ENCODE measurements at regions not wholly inside any gene's neighbourhood (a gene's known extent, or its start where the extent isn't known, plus 50 kb on each side); places are given as distances from the start of the nearest gene placed in this dataset.

- H3K9ac ChIP-seq (ENCODE audit: low read length): no peak overlapping the region
Observed at GRCh38 chr13:64538711-64539110, 2691.4 kb downstream of the PCDH9 start.

GRCh38 chr13:64534302-64534701, 2695.8 kb downstream of the PCDH9 start:
- Histone ChIP-seq H3K79me2 (ENCODE audit: low read length) (no peaks in the 10 kb centered on the region), H3K9me2 (replicated peaks; ENCODE audit: insufficient read depth, low read length) (no peaks in the 10 kb centered on the region), H3K4me1 (ENCODE audit: low read length) (no peaks in the 10 kb centered on the region), H2AFZ (ENCODE audit: low read length) (no peak overlapping the region), H3K4me3 (ENCODE audit: low read length) (no peak overlapping the region), H3K36me3 (replicated peaks; ENCODE audit: insufficient read depth, low read length) (no peaks in the 10 kb centered on the region), H3K4me2 (ENCODE audit: low read depth, low read length) (no peak overlapping the region), H3K27ac (ENCODE audit: low read length) (no peak overlapping the region), H3K9me3 (replicated peaks; ENCODE audit: insufficient read depth, low read length) (no peaks in the 10 kb centered on the region), H3K9ac (ENCODE audit: low read length) (no peak overlapping the region), H3K27me3 (replicated peaks; ENCODE audit: insufficient read depth, low read length) (no peaks in the 10 kb centered on the region), H4K20me1 (ENCODE audit: insufficient read depth, low read length) (no peaks in the 10 kb centered on the region), H3F3A (ENCODE audit: insufficient read depth, low read length) (no peaks in the 10 kb centered on the region)
- DNase-seq: no peak
- no peak for TF ChIP-seq EZH2 (optimal IDR thresholded peaks at IDR 0.05; ENCODE audit: low read depth, low read length)
- no peak for TF ChIP-seq CTCF (IDR thresholded peaks at IDR 0.05; ENCODE audit: low read length)
- no peak for TF ChIP-seq EZH2phosphoT487 (IDR thresholded peaks at IDR 0.05; ENCODE audit: low read length)

More at GRCh38 chr13:64538711-64539110, 2691.4 kb downstream of the PCDH9 start:
- Histone ChIP-seq H3K4me3 (ENCODE audit: low read length) (no peak overlapping the region), H3K27ac (ENCODE audit: low read length) (no peak overlapping the region), H3K4me2 (ENCODE audit: low read depth, low read length) (no peak overlapping the region), H3K4me1 (ENCODE audit: low read length) (no peaks in the 10 kb centered on the region), H4K20me1 (ENCODE audit: insufficient read depth, low read length) (no peaks in the 10 kb centered on the region), H3K36me3 (replicated peaks; ENCODE audit: insufficient read depth, low read length) (no peaks in the 10 kb centered on the region), H3F3A (ENCODE audit: insufficient read depth, low read length) (no peaks in the 10 kb centered on the region), H3K79me2 (ENCODE audit: low read length) (no peaks in the 10 kb centered on the region), H3K27me3 (replicated peaks; ENCODE audit: insufficient read depth, low read length) (no peaks in the 10 kb centered on the region), H3K9me2 (replicated peaks; ENCODE audit: insufficient read depth, low read length) (no peaks in the 10 kb centered on the region), H2AFZ (ENCODE audit: low read length) (no peak overlapping the region), H3K9me3 (replicated peaks; ENCODE audit: insufficient read depth, low read length) (no peaks in the 10 kb centered on the region)
- no peak for TF ChIP-seq EZH2phosphoT487 (IDR thresholded peaks at IDR 0.05; ENCODE audit: low read length)
- TF ChIP-seq EZH2 (optimal IDR thresholded peaks at IDR 0.05; ENCODE audit: low read depth, low read length): no peak
- no peak for TF ChIP-seq CTCF (IDR thresholded peaks at IDR 0.05; ENCODE audit: low read length)
- DNase-seq: no peak

GRCh38 chr13:64531400-64531799, 2698.7 kb downstream of the PCDH9 start:
- no peak overlapping the region for H3K4me2 ChIP-seq (ENCODE audit: low read depth, low read length)
- no peaks in the 10 kb centered on the region for H3F3A ChIP-seq (ENCODE audit: insufficient read depth, low read length)
- no peaks in the 10 kb centered on the region for H3K36me3 ChIP-seq (replicated peaks; ENCODE audit: insufficient read depth, low read length)
- H3K4me1 ChIP-seq (ENCODE audit: low read length): no peaks in the 10 kb centered on the region
- H3K9ac ChIP-seq (ENCODE audit: low read length): no peak overlapping the region
- no peak for TF ChIP-seq CTCF (IDR thresholded peaks at IDR 0.05; ENCODE audit: low read length)
- H3K9me2 ChIP-seq (replicated peaks; ENCODE audit: insufficient read depth, low read length): no peaks in the 10 kb centered on the region
- no peak for DNase-seq
- H3K4me3 ChIP-seq (ENCODE audit: low read length): no peak overlapping the region
- H3K27me3 ChIP-seq (replicated peaks; ENCODE audit: insufficient read depth, low read length): no peaks in the 10 kb centered on the region
- H4K20me1 ChIP-seq (ENCODE audit: insufficient read depth, low read length): no peaks in the 10 kb centered on the region
- H3K27ac ChIP-seq (ENCODE audit: low read length): no peak overlapping the region
- no peak overlapping the region for H2AFZ ChIP-seq (ENCODE audit: low read length)
- no peaks in the 10 kb centered on the region for H3K79me2 ChIP-seq (ENCODE audit: low read length)
- H3K9me3 ChIP-seq (replicated peaks; ENCODE audit: insufficient read depth, low read length): no peaks in the 10 kb centered on the region

All from MM.1S (cell line).